Fibroblast of pulmonary artery (primary cell): ENCODE measurements at regions not wholly inside any gene's neighbourhood (a gene's known extent, or its start where the extent isn't known, plus 50 kb on each side); places are given as distances from the start of the nearest gene placed in this dataset.

Experiments used
- DNase-seq: peaks from one replicate; pipeline ENCODE4 v3.0.0-alpha.2; 2010; ENCODE audit warnings: low read depth
- H3K4me3 ChIP-seq: replicated peaks from 2 replicates; pipeline ENCODE4 v1.5.1; 2011; ENCODE audit warnings: low read depth, mild to moderate bottlenecking, control low read depth, low read length, moderate library complexity
- CTCF ChIP-seq: IDR thresholded peaks from 2 replicates; pipeline ENCODE4 v1.5.1; 2011; ENCODE audit warnings: mild to moderate bottlenecking, control low read depth, low read length, inconsistent platforms; ENCODE audit errors: missing control alignments

DNA sequence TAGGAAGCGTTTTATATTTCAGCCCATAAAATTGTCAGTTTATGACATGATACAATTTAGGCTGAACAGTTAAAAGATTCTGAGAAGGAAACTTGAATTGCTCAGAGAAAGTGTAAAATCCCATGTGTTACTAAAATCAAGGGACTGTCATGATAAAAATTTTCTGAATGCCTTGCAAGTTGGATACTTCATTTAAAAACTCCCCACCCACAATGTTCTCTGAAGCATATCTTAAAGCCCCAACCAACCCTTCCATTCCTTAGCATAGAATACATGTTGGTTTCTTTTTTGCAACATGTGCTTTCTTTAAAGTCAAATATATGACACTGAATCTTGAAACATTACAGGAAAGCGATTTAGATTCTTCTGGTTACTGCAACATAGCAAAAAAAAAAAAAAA is 97.4 kb downstream of the MRPL39 start:
- DNase-seq = no peak
- H3K4me3 ChIP-seq = no peak overlapping the region
- TF ChIP-seq CTCF = no peak

DNA sequence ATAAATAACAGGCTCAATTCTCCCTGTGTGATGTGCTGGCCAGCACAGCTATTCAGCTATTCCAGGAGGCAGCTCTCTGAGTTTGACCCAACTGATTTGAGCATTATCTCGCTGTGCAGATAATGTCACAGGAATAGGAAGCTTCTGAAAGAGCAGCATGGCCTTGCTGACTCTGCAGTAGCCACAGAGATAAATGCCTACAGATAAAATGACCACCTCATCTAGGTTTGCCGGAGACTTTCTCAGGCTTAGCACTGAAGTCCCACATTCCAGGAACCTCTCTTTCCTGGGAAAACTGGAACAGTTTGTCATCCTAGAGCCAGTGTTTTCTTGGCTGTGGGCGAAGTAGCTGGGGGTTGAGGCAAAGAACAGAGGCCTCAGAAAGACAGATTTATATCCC is 98.9 kb downstream of the MRPL39 start:
- no peak overlapping the region for H3K4me3 ChIP-seq
- TF ChIP-seq CTCF = no peak
- no peak for DNase-seq

GRCh38 chr21:25507522-25507921 is 99.8 kb downstream of the MRPL39 start:
- TF ChIP-seq CTCF = no peak
- DNase-seq = no peak
- no peak overlapping the region for H3K4me3 ChIP-seq

GRCh38 chr21:25506887-25507286 is 100.4 kb downstream of the MRPL39 start:
- DNase-seq = peak; percentile 6
- TF ChIP-seq CTCF = no peak
- no peak overlapping the region for H3K4me3 ChIP-seq

DNA sequence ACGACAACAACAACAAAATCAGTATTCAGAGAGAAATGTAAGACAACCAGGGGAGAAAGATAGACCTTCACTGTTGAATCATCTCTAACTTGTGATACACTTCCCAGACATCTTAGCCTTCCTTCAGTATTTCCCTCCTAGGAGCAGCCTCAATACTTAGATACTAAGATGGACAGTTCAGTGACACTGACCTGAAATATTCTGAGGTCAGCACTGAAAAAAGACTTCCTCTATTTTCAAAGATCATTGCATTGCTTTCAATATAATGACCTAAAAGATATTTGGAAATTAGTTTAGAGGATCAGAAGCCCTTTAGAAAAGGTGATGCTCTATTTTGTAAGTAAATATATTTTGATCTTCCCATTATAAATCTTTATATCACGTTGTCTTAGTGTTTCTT is 101.0 kb downstream of the MRPL39 start:
- TF ChIP-seq CTCF = no peak
- DNase-seq = no peak
- no peak overlapping the region for H3K4me3 ChIP-seq

- no peak for DNase-seq
- no peak overlapping the region for H3K4me3 ChIP-seq
- no peak for TF ChIP-seq CTCF
Measured at GRCh38 chr21:25503981-25504380, 103.3 kb downstream of the MRPL39 start.

DNA sequence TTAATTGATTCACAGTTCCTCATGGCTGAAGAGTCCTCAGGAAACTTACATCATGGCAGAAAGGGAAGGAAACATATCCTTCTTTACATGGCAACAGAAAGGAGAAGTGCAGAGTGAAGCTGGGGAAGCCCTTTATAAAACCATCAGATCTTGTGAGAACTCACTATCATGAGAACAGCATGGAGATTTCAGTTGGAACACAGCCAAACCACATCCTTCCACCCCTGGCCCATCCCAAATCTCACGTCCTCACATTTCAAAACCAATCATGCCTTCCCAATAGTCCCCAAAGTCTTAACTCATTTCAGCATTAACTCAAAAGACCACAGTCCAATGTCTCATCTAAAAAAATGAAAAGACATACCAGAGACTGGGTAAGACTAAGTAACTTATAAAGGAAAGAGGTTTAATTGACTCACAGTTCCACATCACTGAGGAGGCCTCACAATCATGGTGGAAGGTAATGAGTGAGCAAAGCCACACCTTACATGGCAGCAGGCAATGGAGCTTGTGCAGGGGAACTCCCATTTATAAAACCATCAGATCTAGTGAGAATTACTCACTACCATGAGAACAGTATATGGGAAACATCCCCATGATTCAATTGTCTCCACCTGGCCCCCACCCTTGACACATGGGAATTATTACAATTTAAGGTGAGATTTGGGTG is 105.2 kb downstream of the MRPL39 start:
- TF ChIP-seq CTCF = no peak
- no peak for DNase-seq
- H3K4me3 ChIP-seq = no peak overlapping the region
